ENCODE measurements at regions not wholly inside any gene's neighbourhood (a gene's known extent, or its start where the extent isn't known, plus 50 kb on each side); places are given as distances from the start of the nearest gene placed in this dataset.

- TF ChIP-seq, protein P1, sequence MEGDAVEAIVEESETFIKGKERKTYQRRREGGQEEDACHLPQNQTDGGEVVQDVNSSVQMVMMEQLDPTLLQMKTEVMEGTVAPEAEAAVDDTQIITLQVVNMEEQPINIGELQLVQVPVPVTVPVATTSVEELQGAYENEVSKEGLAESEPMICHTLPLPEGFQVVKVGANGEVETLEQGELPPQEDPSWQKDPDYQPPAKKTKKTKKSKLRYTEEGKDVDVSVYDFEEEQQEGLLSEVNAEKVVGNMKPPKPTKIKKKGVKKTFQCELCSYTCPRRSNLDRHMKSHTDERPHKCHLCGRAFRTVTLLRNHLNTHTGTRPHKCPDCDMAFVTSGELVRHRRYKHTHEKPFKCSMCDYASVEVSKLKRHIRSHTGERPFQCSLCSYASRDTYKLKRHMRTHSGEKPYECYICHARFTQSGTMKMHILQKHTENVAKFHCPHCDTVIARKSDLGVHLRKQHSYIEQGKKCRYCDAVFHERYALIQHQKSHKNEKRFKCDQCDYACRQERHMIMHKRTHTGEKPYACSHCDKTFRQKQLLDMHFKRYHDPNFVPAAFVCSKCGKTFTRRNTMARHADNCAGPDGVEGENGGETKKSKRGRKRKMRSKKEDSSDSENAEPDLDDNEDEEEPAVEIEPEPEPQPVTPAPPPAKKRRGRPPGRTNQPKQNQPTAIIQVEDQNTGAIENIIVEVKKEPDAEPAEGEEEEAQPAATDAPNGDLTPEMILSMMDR (IDR thresholded peaks at IDR 0.05): no peak
- TF ChIP-seq POLR2A (IDR thresholded peaks at IDR 0.05): no peak
Measured at GRCh38 chr13:79018166-79018565, 359.2 kb upstream of the OBI1 start.

All from adrenal gland (tissue), 5 donors.